ENCODE measurements at regions not wholly inside any gene's neighbourhood (a gene's known extent, or its start where the extent isn't known, plus 50 kb on each side); places are given as distances from the start of the nearest gene placed in this dataset.

DNA sequence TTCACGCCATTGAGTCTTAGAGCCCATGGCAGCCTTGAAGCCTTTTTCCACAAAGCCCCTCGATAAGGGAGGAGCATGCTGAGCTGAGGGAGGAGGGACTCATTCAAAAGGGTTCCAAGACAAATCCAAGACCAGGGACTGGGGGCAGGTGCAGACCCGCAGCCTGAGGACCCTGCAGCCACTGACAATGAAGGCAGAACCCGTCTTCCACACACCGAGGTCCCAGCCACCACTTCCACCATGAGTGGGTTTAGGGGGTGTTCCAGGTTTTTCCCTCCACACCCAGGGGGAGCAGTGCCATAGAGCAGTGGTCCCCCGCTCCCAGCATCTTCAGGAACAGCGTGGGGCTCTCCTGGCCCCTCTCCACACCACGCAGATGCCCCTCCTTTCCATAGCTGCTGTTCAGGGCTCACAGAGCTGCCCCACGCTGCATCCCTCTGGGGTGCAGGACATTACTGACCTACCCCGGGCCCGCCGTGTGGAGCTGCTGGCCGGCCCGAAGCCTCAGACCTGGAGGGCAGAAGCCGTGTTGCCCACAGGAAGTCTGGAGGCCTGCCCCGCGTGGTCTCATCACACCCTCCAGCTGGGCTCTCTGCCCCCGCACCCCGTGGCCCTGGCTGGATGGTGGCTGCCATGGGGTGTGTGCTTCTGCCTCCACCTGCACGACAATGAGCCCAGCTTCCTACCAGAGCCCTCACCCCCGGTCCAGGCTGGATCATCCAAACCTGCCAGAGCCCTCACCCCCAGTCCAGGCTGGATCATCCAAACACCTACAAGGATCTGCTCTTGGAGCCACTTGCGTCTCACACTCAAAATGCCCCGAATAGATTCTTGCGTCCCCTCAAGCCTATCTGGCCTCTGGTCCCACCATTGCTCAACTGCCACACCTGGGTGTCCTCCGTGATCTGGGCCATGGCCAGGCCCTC is 220.0 kb upstream of the TCERG1L start:
- 27% methylated on average over 15 of the region's 25 CpGs for WGBS (ENCODE audit: missing lambda C conversion rate)
- CTCF ChIA-PET = no interaction called here
- no peak overlapping the region for H3K27ac ChIP-seq
- DNase-seq (ENCODE audit: low read depth in 1 of 2, low spot score in 1 of 2) (no peak), FAIRE-seq (no peak), ATAC-seq (no peak; a peak in 1 of 6 replicates)
- no peak overlapping the region for H3K4me3 ChIP-seq
- 0 out of 3 replicates have a peak, but pooled peaks cover 3% of the 10 kb centered on the region for H3K9me3 ChIP-seq
- POLR2A ChIA-PET = no interaction called here
- no peak overlapping the region for H3K4me2 ChIP-seq
- H3K4me1 ChIP-seq = no peaks in the 10 kb centered on the region
- TF ChIP-seq, protein P1, sequence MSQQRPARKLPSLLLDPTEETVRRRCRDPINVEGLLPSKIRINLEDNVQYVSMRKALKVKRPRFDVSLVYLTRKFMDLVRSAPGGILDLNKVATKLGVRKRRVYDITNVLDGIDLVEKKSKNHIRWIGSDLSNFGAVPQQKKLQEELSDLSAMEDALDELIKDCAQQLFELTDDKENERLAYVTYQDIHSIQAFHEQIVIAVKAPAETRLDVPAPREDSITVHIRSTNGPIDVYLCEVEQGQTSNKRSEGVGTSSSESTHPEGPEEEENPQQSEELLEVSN (IDR thresholded peaks at IDR 0.05; ENCODE audit: borderline replicate concordance, low read depth) = no peak
- TF ChIP-seq KDM5A (IDR thresholded peaks at IDR 0.05) (no peak), TFCP2L1 (CRISPR knock-in tag; IDR thresholded peaks at IDR 0.05) (no peak), FOSL2 (IDR thresholded peaks at IDR 0.05) (no peak), FOSL2 (CRISPR knock-in tag; IDR thresholded peaks at IDR 0.05) (no peak), BHLHE40 (IDR thresholded peaks at IDR 0.05; ENCODE audit: low read depth, low read length) (no peak), RARB (CRISPR knock-in tag; IDR thresholded peaks at IDR 0.05) (no peak), ZFP36 (IDR thresholded peaks at IDR 0.05; ENCODE audit: borderline replicate concordance, partially characterized antibody) (no peak), EHMT2 (IDR thresholded peaks at IDR 0.05; ENCODE audit: low read depth) (no peak), FOSB (CRISPR knock-in tag; IDR thresholded peaks at IDR 0.05) (no peak), SREBF2 (IDR thresholded peaks at IDR 0.05) (no peak)
- TF ChIP-seq, protein P2, sequence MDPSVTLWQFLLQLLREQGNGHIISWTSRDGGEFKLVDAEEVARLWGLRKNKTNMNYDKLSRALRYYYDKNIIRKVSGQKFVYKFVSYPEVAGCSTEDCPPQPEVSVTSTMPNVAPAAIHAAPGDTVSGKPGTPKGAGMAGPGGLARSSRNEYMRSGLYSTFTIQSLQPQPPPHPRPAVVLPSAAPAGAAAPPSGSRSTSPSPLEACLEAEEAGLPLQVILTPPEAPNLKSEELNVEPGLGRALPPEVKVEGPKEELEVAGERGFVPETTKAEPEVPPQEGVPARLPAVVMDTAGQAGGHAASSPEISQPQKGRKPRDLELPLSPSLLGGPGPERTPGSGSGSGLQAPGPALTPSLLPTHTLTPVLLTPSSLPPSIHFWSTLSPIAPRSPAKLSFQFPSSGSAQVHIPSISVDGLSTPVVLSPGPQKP (IDR thresholded peaks at IDR 0.05; ENCODE audit: low read depth, low read length) = no peak
- TF ChIP-seq, protein P3, sequence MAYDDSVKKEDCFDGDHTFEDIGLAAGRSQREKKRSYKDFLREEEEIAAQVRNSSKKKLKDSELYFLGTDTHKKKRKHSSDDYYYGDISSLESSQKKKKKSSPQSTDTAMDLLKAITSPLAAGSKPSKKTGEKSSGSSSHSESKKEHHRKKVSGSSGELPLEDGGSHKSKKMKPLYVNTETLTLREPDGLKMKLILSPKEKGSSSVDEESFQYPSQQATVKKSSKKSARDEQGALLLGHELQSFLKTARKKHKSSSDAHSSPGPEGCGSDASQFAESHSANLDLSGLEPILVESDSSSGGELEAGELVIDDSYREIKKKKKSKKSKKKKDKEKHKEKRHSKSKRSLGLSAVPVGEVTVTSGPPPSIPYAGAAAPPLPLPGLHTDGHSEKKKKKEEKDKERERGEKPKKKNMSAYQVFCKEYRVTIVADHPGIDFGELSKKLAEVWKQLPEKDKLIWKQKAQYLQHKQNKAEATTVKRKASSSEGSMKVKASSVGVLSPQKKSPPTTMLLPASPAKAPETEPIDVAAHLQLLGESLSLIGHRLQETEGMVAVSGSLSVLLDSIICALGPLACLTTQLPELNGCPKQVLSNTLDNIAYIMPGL (CRISPR knock-in tag; IDR thresholded peaks at IDR 0.05; ENCODE audit: borderline replicate concordance) = no peak

DNA sequence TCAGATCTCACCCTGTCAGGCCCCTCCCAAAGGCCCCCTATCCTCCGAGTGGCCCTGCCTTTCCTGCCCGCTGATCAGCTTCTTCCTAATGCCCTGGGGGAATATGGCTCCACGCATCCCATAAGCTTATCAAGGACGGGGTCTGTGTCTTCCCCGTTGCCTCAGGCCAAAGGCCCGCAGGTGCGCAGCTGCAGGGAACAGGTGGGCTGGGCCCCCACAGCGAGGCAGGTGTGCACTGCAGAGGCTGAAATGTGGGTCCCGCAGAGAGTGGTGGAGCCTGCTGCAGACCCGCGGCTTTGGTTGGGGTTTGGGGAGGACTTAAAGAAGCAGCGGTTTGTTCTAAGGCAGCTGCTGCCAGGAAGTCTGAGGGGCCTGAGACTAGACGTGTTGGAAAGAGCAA is 220.8 kb upstream of the TCERG1L start:
- Histone ChIP-seq H3K4me2 (no peak overlapping the region), H3K9me3 (no peaks in the 10 kb centered on the region), H3K4me1 (no peaks in the 10 kb centered on the region), H3K27ac (no peak overlapping the region), H3K4me3 (no peak overlapping the region)
- 37% methylated on average over 13 of the region's 13 CpGs for WGBS (ENCODE audit: missing lambda C conversion rate)
- CTCF ChIA-PET = no interaction called here
- FAIRE-seq (no peak), DNase-seq (ENCODE audit: low read depth in 1 of 2, low spot score in 1 of 2) (no peak), ATAC-seq (no peak)
- TF ChIP-seq, protein P4, sequence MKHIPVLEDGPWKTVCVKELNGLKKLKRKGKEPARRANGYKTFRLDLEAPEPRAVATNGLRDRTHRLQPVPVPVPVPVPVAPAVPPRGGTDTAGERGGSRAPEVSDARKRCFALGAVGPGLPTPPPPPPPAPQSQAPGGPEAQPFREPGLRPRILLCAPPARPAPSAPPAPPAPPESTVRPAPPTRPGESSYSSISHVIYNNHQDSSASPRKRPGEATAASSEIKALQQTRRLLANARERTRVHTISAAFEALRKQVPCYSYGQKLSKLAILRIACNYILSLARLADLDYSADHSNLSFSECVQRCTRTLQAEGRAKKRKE (CRISPR knock-in tag; IDR thresholded peaks at IDR 0.05; ENCODE audit: low read depth) = no peak
- TF ChIP-seq, protein P2 (IDR thresholded peaks at IDR 0.05; ENCODE audit: low read depth, low read length) = no peak
- TF ChIP-seq JUNB (IDR thresholded peaks at IDR 0.05) (no peak), CHD2 (IDR thresholded peaks at IDR 0.05; ENCODE audit: low read length, partially characterized antibody) (no peak), RNF2 (IDR thresholded peaks at IDR 0.05; ENCODE audit: borderline replicate concordance, low read depth) (no peak), RCOR1 (IDR thresholded peaks at IDR 0.05; ENCODE audit: low read depth, low read length) (no peak)
- TF ChIP-seq, protein P5, sequence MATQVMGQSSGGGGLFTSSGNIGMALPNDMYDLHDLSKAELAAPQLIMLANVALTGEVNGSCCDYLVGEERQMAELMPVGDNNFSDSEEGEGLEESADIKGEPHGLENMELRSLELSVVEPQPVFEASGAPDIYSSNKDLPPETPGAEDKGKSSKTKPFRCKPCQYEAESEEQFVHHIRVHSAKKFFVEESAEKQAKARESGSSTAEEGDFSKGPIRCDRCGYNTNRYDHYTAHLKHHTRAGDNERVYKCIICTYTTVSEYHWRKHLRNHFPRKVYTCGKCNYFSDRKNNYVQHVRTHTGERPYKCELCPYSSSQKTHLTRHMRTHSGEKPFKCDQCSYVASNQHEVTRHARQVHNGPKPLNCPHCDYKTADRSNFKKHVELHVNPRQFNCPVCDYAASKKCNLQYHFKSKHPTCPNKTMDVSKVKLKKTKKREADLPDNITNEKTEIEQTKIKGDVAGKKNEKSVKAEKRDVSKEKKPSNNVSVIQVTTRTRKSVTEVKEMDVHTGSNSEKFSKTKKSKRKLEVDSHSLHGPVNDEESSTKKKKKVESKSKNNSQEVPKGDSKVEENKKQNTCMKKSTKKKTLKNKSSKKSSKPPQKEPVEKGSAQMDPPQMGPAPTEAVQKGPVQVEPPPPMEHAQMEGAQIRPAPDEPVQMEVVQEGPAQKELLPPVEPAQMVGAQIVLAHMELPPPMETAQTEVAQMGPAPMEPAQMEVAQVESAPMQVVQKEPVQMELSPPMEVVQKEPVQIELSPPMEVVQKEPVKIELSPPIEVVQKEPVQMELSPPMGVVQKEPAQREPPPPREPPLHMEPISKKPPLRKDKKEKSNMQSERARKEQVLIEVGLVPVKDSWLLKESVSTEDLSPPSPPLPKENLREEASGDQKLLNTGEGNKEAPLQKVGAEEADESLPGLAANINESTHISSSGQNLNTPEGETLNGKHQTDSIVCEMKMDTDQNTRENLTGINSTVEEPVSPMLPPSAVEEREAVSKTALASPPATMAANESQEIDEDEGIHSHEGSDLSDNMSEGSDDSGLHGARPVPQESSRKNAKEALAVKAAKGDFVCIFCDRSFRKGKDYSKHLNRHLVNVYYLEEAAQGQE (IDR thresholded peaks at IDR 0.05) = no peak
- POLR2A ChIA-PET = no interaction called here
